Endodermal cell (in vitro differentiated cells): ENCODE measurements at regions not wholly inside any gene's neighbourhood (a gene's known extent, or its start where the extent isn't known, plus 50 kb on each side); places are given as distances from the start of the nearest gene placed in this dataset.

ENCODE experiments used
- DNase-seq: peaks from one replicate; pipeline ENCODE4 v3.0.0-alpha.2; 2017
- H3K27ac ChIP-seq: 2 replicates; pipeline ENCODE4 v1.5.1; 2013; ENCODE audit warnings: mild to moderate bottlenecking, low read depth, low read length, moderate library complexity
- H3K27me3 ChIP-seq: 2 replicates; pipeline ENCODE4 v1.6.1; 2013; ENCODE audit warnings: mild to moderate bottlenecking, low read length, moderate library complexity; ENCODE audit not compliant: insufficient read depth, control insufficient read depth, poor library complexity, severe bottlenecking
- H3K36me3 ChIP-seq: 2 replicates; pipeline ENCODE4 v1.7.0; 2013; ENCODE audit warnings: mild to moderate bottlenecking, low read length, moderate library complexity; ENCODE audit not compliant: control insufficient read depth, insufficient read depth
- H3K4me1 ChIP-seq: one replicate; pipeline ENCODE4 v1.7.0; 2013; ENCODE audit warnings: low read length; ENCODE audit not compliant: control insufficient read depth, insufficient read depth
- H3K4me3 ChIP-seq: 2 replicates; pipeline ENCODE4 v1.5.1; 2013; ENCODE audit warnings: mild to moderate bottlenecking, low read length, moderate library complexity
- H3K9ac ChIP-seq: 2 replicates; pipeline ENCODE4 v1.6.1; 2013; ENCODE audit warnings: mild to moderate bottlenecking, low read length, moderate library complexity; ENCODE audit not compliant: poor library complexity, severe bottlenecking; ENCODE audit errors: extremely low read depth
- H3K9me3 ChIP-seq: 2 replicates; pipeline ENCODE4 v1.6.1; 2013; ENCODE audit warnings: mild to moderate bottlenecking, low read length, moderate library complexity; ENCODE audit not compliant: control insufficient read depth
- H3K27ac Mint-ChIP-seq: 2 replicates; pipeline ENCODE4 v1.8.0; 2020; ENCODE audit warnings: mixed read lengths
- H3K27me3 Mint-ChIP-seq: 2 replicates; pipeline ENCODE4 v1.8.0; 2021; ENCODE audit warnings: mild to moderate bottlenecking, mixed read lengths; ENCODE audit not compliant: insufficient read depth
- H3K36me3 Mint-ChIP-seq: 2 replicates; pipeline ENCODE4 v1.8.0; 2020; ENCODE audit warnings: low read depth, mixed read lengths
- H3K4me1 Mint-ChIP-seq: 2 replicates; pipeline ENCODE4 v1.8.0; 2020; ENCODE audit warnings: mixed read lengths
- H3K4me3 Mint-ChIP-seq: 2 replicates; pipeline ENCODE4 v1.8.0; 2020; ENCODE audit warnings: mild to moderate bottlenecking, moderate library complexity, mixed read lengths
- H3K9me3 Mint-ChIP-seq: 2 replicates; pipeline ENCODE4 v1.8.0; 2020; ENCODE audit warnings: mild to moderate bottlenecking, mixed read lengths
- CTCF ChIP-seq: fragments of 200-600 bp; sonication (generic); conservative IDR thresholded peaks from 2 replicates; pipeline ENCODE4 v1.5.0; 2021; ENCODE audit warnings: antibody characterized with exemption, mild to moderate bottlenecking
- WGBS, 2 experiments: methylation state at CpG; one replicate each; pipeline versions ENCODE4 v1.1.5 to v1.1.7; 2013; ENCODE audit warnings: missing lambda C conversion rate in 2 of 2, mixed read lengths in 1 of 2; ENCODE audit not compliant: insufficient coverage in 1 of 2, insufficient read length in 1 of 2; 5-methylcytosine and 5-hydroxymethylcytosine counted together

- H3K9me3 Mint-ChIP-seq: no peaks in the 10 kb centered on the region
- Histone ChIP-seq H3K4me1 (no peaks in the 10 kb centered on the region), H3K36me3 (no peaks in the 10 kb centered on the region), H3K27ac (no peak overlapping the region), H3K9ac (no peak overlapping the region), H3K27me3 (no peaks in the 10 kb centered on the region), H3K4me3 (no peak overlapping the region), H3K9me3 (no peaks in the 10 kb centered on the region)
- no peaks in the 10 kb centered on the region for H3K36me3 Mint-ChIP-seq
- no peak overlapping the region for H3K27ac Mint-ChIP-seq
- 100% methylated on average over 1 of the region's 1 CpG; no CpG with 5 or more reads in 1 of the 2 experiments for WGBS, 2 experiments
- no peak overlapping the region for H3K4me3 Mint-ChIP-seq
- no peak for DNase-seq
- H3K27me3 Mint-ChIP-seq: no peaks in the 10 kb centered on the region
- peaks cover 10% of the 10 kb centered on the region for H3K4me1 Mint-ChIP-seq
- no peak for TF ChIP-seq CTCF
Measured at GRCh38 chr16:72473631-72474030, 301.7 kb upstream of the PMFBP1 start.

DNA sequence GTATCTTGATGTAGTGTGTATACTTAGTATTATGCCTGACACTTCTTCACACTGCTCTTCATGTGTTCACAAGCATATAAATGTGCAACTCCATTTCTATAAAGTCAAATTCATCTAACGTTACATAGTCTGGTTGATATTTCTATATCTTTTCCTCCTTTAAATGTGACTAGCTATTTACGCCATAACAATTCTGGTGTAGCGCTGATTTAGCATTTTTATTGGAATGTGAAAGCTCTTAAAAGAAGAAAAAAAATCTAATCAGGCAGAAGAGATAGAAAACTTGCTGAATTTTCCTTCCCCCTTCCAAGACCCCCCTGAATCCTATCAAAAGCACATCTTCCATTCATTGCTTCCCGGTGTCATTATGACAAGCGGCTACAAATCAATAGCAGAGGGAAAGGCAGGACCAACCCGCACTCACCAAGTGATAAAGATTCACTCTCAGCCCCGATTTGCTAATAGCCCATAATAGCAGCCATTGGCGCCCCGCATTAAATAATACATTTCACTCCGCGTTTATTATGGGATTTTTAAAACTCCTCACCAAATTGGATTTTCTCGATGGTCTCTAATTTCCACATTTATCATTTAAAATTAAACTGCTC is 299.5 kb upstream of the PMFBP1 start:
- H3K4me1 Mint-ChIP-seq: peaks cover 10% of the 10 kb centered on the region
- H3K27me3 ChIP-seq: no peaks in the 10 kb centered on the region
- 96 to 100% methylated on average over 2 to 11 of the region's 12 CpGs for WGBS, 2 experiments

GRCh38 chr16:72470541-72470940 is 298.6 kb upstream of the PMFBP1 start:
- no peak for TF ChIP-seq CTCF
- Mint-ChIP-seq H3K36me3 (no peaks in the 10 kb centered on the region), H3K27ac (no peak overlapping the region), H3K4me3 (no peak overlapping the region), H3K4me1 (peaks cover 10% of the 10 kb centered on the region), H3K9me3 (peaks cover under 1% of the 10 kb centered on the region), H3K27me3 (no peaks in the 10 kb centered on the region)
- no peaks in the 10 kb centered on the region for H3K36me3 ChIP-seq
- no peak overlapping the region for H3K9ac ChIP-seq
- WGBS, 2 experiments: 89 to 96% methylated on average over 3 to 4 of the region's 4 CpGs
- no peaks in the 10 kb centered on the region for H3K27me3 ChIP-seq
- H3K4me3 ChIP-seq: no peak overlapping the region
- no peaks in the 10 kb centered on the region for H3K4me1 ChIP-seq
- DNase-seq: no peak
- no peak overlapping the region for H3K27ac ChIP-seq
- peaks cover 3% of the 10 kb centered on the region for H3K9me3 ChIP-seq

More for the DNA sequence above, 299.5 kb upstream of the PMFBP1 start:
- no peaks in the 10 kb centered on the region for H3K4me1 ChIP-seq
- no peaks in the 10 kb centered on the region for H3K9me3 ChIP-seq
- TF ChIP-seq CTCF: no peak
- no peak overlapping the region for H3K9ac ChIP-seq
- H3K36me3 ChIP-seq: no peaks in the 10 kb centered on the region
- no peak for DNase-seq
- H3K9me3 Mint-ChIP-seq: no peaks in the 10 kb centered on the region
- no peaks in the 10 kb centered on the region for H3K27me3 Mint-ChIP-seq
- no peak overlapping the region for H3K4me3 Mint-ChIP-seq
- no peaks in the 10 kb centered on the region for H3K36me3 Mint-ChIP-seq
- H3K27ac ChIP-seq: no peak overlapping the region
- H3K27ac Mint-ChIP-seq: no peak overlapping the region
- H3K4me3 ChIP-seq: no peak overlapping the region
